ENCODE measurements at regions not wholly inside any gene's neighbourhood (a gene's known extent, or its start where the extent isn't known, plus 50 kb on each side); places are given as distances from the start of the nearest gene placed in this dataset.
"Not testable (repeated sequence)": the region's sequence is repeated elsewhere in the genome, so short reads cannot be mapped to it uniquely, and the experiment has no call there.

- H3K27ac ChIP-seq, result no peak overlapping the region
- peaks cover 6% of the 10 kb centered on the region for H3K9me3 ChIP-seq
- no peaks in the 10 kb centered on the region for H3K36me3 ChIP-seq
- no peaks in the 10 kb centered on the region for H3K4me1 ChIP-seq (ENCODE audit: control insufficient read depth in 1 of 2, low read depth in 2 of 2)
- no peak for TF ChIP-seq CTCF (IDR thresholded peaks at IDR 0.05)
- H3K4me3 ChIP-seq, result no peak overlapping the region
- ATAC-seq (ENCODE audit: insufficient number of reproducible peaks, low FRiP score, low read depth) (no peak), DNase-seq (ENCODE audit: low spot score) (no peak)
- H3K27me3 ChIP-seq (replicated peaks; ENCODE audit: insufficient read depth), result no peaks in the 10 kb centered on the region
Observed at GRCh38 chr6:84953111-84953755, 188.8 kb upstream of the TBX18 start.

- not testable (repeated sequence) for H3K4me1 ChIP-seq (ENCODE audit: control insufficient read depth in 1 of 2, low read depth in 2 of 2); H3K36me3 ChIP-seq; H3K27me3 ChIP-seq (replicated peaks; ENCODE audit: insufficient read depth); H3K27ac ChIP-seq; DNase-seq (ENCODE audit: low spot score); H3K4me3 ChIP-seq; ATAC-seq (ENCODE audit: insufficient number of reproducible peaks, low FRiP score, low read depth); H3K9me3 ChIP-seq
Observed at GRCh38 chr6:84944926-84945325, 180.5 kb upstream of the TBX18 start.

- no peak overlapping the region for H3K4me3 ChIP-seq
- H3K27ac ChIP-seq, result no peak overlapping the region
- ATAC-seq (ENCODE audit: insufficient number of reproducible peaks, low FRiP score, low read depth) (no peak), DNase-seq (ENCODE audit: low spot score) (no peak)
- no peaks in the 10 kb centered on the region for H3K36me3 ChIP-seq
- H3K4me1 ChIP-seq (ENCODE audit: control insufficient read depth in 1 of 2, low read depth in 2 of 2), result no peaks in the 10 kb centered on the region
- H3K27me3 ChIP-seq (replicated peaks; ENCODE audit: insufficient read depth), result no peaks in the 10 kb centered on the region
- TF ChIP-seq CTCF (IDR thresholded peaks at IDR 0.05), result no peak
- H3K9me3 ChIP-seq, result no peaks in the 10 kb centered on the region
Observed at GRCh38 chr6:84943905-84944304, 179.5 kb upstream of the TBX18 start.

GRCh38 chr6:84941609-84942008, 177.2 kb upstream of the TBX18 start:
- not testable (repeated sequence) for H3K9me3 ChIP-seq; H3K36me3 ChIP-seq; H3K4me3 ChIP-seq; H3K27ac ChIP-seq; ATAC-seq (ENCODE audit: insufficient number of reproducible peaks, low FRiP score, low read depth); H3K4me1 ChIP-seq (ENCODE audit: control insufficient read depth in 1 of 2, low read depth in 2 of 2); DNase-seq (ENCODE audit: low spot score); H3K27me3 ChIP-seq (replicated peaks; ENCODE audit: insufficient read depth)

- Histone ChIP-seq H3K9me3 (no peaks in the 10 kb centered on the region), H3K27ac (no peak overlapping the region), H3K36me3 (no peaks in the 10 kb centered on the region), H3K27me3 (replicated peaks; ENCODE audit: insufficient read depth) (no peaks in the 10 kb centered on the region), H3K4me1 (ENCODE audit: control insufficient read depth in 1 of 2, low read depth in 2 of 2) (no peaks in the 10 kb centered on the region), H3K4me3 (no peak overlapping the region)
- DNase-seq (ENCODE audit: low spot score), result no peak
- ATAC-seq (ENCODE audit: insufficient number of reproducible peaks, low FRiP score, low read depth), result no peak
- TF ChIP-seq CTCF (IDR thresholded peaks at IDR 0.05), result no peak
Observed at GRCh38 chr6:84929212-84929611, 164.8 kb upstream of the TBX18 start.

GRCh38 chr6:84927551-84927950, 163.2 kb upstream of the TBX18 start:
- H3K4me1 ChIP-seq (ENCODE audit: control insufficient read depth in 1 of 2, low read depth in 2 of 2), result no peaks in the 10 kb centered on the region
- DNase-seq (ENCODE audit: low spot score), result no peak
- H3K27ac ChIP-seq, result no peak overlapping the region
- no peak for TF ChIP-seq CTCF (IDR thresholded peaks at IDR 0.05)
- H3K27me3 ChIP-seq (replicated peaks; ENCODE audit: insufficient read depth), result no peaks in the 10 kb centered on the region
- no peaks in the 10 kb centered on the region for H3K9me3 ChIP-seq
- H3K4me3 ChIP-seq, result no peak overlapping the region
- no peak for ATAC-seq (ENCODE audit: insufficient number of reproducible peaks, low FRiP score, low read depth)
- no peaks in the 10 kb centered on the region for H3K36me3 ChIP-seq

Measured in thoracic aorta (tissue), 2 donors.